IMR-90 (cell line): ENCODE measurements at regions not wholly inside any gene's neighbourhood (a gene's known extent, or its start where the extent isn't known, plus 50 kb on each side); places are given as distances from the start of the nearest gene placed in this dataset.

Experiments used
- ATAC-seq: fragments of 200-7000 bp; cut with Tn5 transposase; 2 replicates; pipeline ENCODE4 v1.9.1; 2020; ENCODE audit warnings: low read depth, mild to moderate bottlenecking, moderate library complexity
- BruUV-seq: library from RNA; stranded (reverse); fragments of 400-500 nt; replicated peaks from 2 replicates; lab custom pipeline; 2021; lab: Mats Ljungman, UMichigan
- CTCF ChIA-PET: fragments of 300-600 bp; formaldehyde crosslinking; extraction: SDS; loops from one replicate; lab custom pipeline; 2021; ENCODE audit warnings: antibody characterized with exemption; lab: Yijun Ruan, JAX
- POLR2A ChIA-PET: fragments of 300-600 bp; sonication (Branson Sonifier 250); formaldehyde crosslinking; loops from one replicate; lab custom pipeline; 2022; ENCODE audit warnings: antibody characterized with exemption; ENCODE audit not compliant: unreplicated experiment; lab: Charles Lee
- DNase-seq: peaks from one replicate; pipeline ENCODE4 v3.0.0; 2013
- H2AFZ ChIP-seq: replicated peaks from 2 replicates; pipeline ENCODE3; 2013; ENCODE audit warnings: low read length, mild to moderate bottlenecking; ENCODE audit not compliant: poor library complexity
- H2AK5ac ChIP-seq: 2 replicates; pipeline ENCODE4 v1.6.1; 2013; ENCODE audit warnings: low read depth, low read length, inconsistent platforms
- H2AK9ac ChIP-seq: replicated peaks from 2 replicates; pipeline ENCODE3; 2013; ENCODE audit warnings: mild to moderate bottlenecking, low read depth, low read length, moderate library complexity; ENCODE audit not compliant: poor library complexity
- H2BK120ac ChIP-seq: 2 replicates; pipeline ENCODE4 v1.6.1; 2013; ENCODE audit warnings: low read depth, low read length, inconsistent platforms
- H2BK15ac ChIP-seq: 3 replicates; pipeline ENCODE4 v1.6.1; 2013; ENCODE audit warnings: low read depth, low read length, inconsistent platforms
- H2BK20ac ChIP-seq: 2 replicates; pipeline ENCODE4 v1.6.1; 2013; ENCODE audit warnings: low read depth, mild to moderate bottlenecking, inconsistent platforms, low read length, moderate library complexity
- H2BK5ac ChIP-seq: 2 replicates; pipeline ENCODE4 v1.6.1; 2013; ENCODE audit warnings: mild to moderate bottlenecking, low read depth, low read length, inconsistent platforms; ENCODE audit not compliant: poor library complexity, severe bottlenecking
- H3K14ac ChIP-seq: replicated peaks from 2 replicates; pipeline ENCODE4 v1.6.1; 2013; ENCODE audit warnings: low read depth, low read length, inconsistent platforms
- H3K18ac ChIP-seq: 2 replicates; pipeline ENCODE4 v1.6.1; 2013; ENCODE audit warnings: low read depth, low read length, control low read depth
- H3K23ac ChIP-seq: 2 replicates; pipeline ENCODE4 v1.6.1; 2013; ENCODE audit warnings: low read depth, low read length, inconsistent platforms
- H3K27ac ChIP-seq: 2 replicates; pipeline ENCODE4 v1.5.1; 2013; ENCODE audit warnings: mild to moderate bottlenecking, control low read depth, low read length; ENCODE audit not compliant: insufficient read depth
- H3K27me3 ChIP-seq: 2 replicates; pipeline ENCODE4 v1.6.1; 2013; ENCODE audit warnings: low read length; ENCODE audit not compliant: control insufficient read depth, insufficient read depth
- H3K36me3 ChIP-seq: 2 replicates; pipeline ENCODE4 v1.6.1; 2013; ENCODE audit warnings: low read length, mixed read lengths; ENCODE audit not compliant: control insufficient read depth, insufficient read depth
- H3K4ac ChIP-seq: 2 replicates; pipeline ENCODE4 v1.6.1; 2013; ENCODE audit warnings: low read depth, low read length, inconsistent platforms
- H3K4me1 ChIP-seq: 2 replicates; pipeline ENCODE4 v1.6.1; 2013; ENCODE audit warnings: low read length, mixed read lengths; ENCODE audit not compliant: control insufficient read depth, insufficient read depth
- H3K4me2 ChIP-seq: 2 replicates; pipeline ENCODE4 v1.6.1; 2013; ENCODE audit warnings: low read depth, mild to moderate bottlenecking, control low read depth, low read length, moderate library complexity
- H3K4me3 ChIP-seq: 2 replicates; pipeline ENCODE4 v1.5.1; 2013; ENCODE audit warnings: low read depth, mild to moderate bottlenecking, control low read depth, low read length, moderate library complexity; ENCODE audit not compliant: insufficient read depth
- H3K56ac ChIP-seq: 2 replicates; pipeline ENCODE4 v1.6.1; 2013; ENCODE audit warnings: low read length, inconsistent platforms; ENCODE audit not compliant: insufficient read depth; ENCODE audit errors: extremely low read depth
- H3K79me1 ChIP-seq, 2 experiments: 2 replicates each; pipeline ENCODE4 v1.6.1; 2013; ENCODE audit warnings: low read length in 2 of 2, inconsistent platforms in 1 of 2, low read depth in 1 of 2
- H3K9ac ChIP-seq: 2 replicates; pipeline ENCODE4 v1.6.1; 2013; ENCODE audit warnings: low read depth, low read length, control low read depth
- H3K9me1 ChIP-seq: 2 replicates; pipeline ENCODE4 v1.6.1; 2013; ENCODE audit warnings: low read length, inconsistent platforms; ENCODE audit not compliant: insufficient read depth
- H3K9me3 ChIP-seq: 2 replicates; pipeline ENCODE4 v1.6.1; 2013; ENCODE audit warnings: low read length; ENCODE audit not compliant: control insufficient read depth, insufficient read depth
- H4K20me1 ChIP-seq: 2 replicates; pipeline ENCODE4 v1.6.1; 2013; ENCODE audit warnings: low read length, inconsistent platforms; ENCODE audit not compliant: insufficient read depth
- H4K5ac ChIP-seq: 2 replicates; pipeline ENCODE4 v1.6.1; 2013; ENCODE audit warnings: mild to moderate bottlenecking, low read depth, low read length, control low read depth
- H4K8ac ChIP-seq, 2 experiments: 2 replicates each; pipeline ENCODE4 v1.6.1; 2013; ENCODE audit warnings: low read depth in 2 of 2, low read length in 2 of 2, control low read depth in 1 of 2, inconsistent platforms in 1 of 2
- H4K91ac ChIP-seq: 2 replicates; pipeline ENCODE4 v1.6.1; 2013; ENCODE audit warnings: low read depth, low read length, inconsistent platforms; ENCODE audit not compliant: insufficient read depth
- CEBPB ChIP-seq: IDR thresholded peaks from 2 replicates; pipeline ENCODE4 v1.6.1; 2012; ENCODE audit warnings: low read depth, low read length, improper control_type of control experiment
- MAZ ChIP-seq: IDR thresholded peaks from 2 replicates; pipeline ENCODE4 v1.6.1; 2012; ENCODE audit warnings: low read depth, mild to moderate bottlenecking, low read length, improper control_type of control experiment, moderate library complexity, borderline replicate concordance
- NFE2L2 ChIP-seq: fragments of 150-350 bp; IDR thresholded peaks from 2 replicates; pipeline ENCODE4 v1.6.1; 2016; ENCODE audit warnings: low read depth, mild to moderate bottlenecking, low read length
- POLR2A ChIP-seq: IDR thresholded peaks from 2 replicates; pipeline ENCODE4 v1.6.1; 2012; ENCODE audit warnings: mild to moderate bottlenecking, low read depth, low read length
- RAD21 ChIP-seq: IDR thresholded peaks from 2 replicates; pipeline ENCODE4 v1.6.1; 2012; ENCODE audit warnings: low read length, improper control_type of control experiment
- RCOR1 ChIP-seq: IDR thresholded peaks from 2 replicates; pipeline ENCODE4 v1.6.1; 2012; ENCODE audit warnings: mild to moderate bottlenecking, low read length, improper control_type of control experiment; ENCODE audit not compliant: insufficient replicate concordance
- RFX5 ChIP-seq: IDR thresholded peaks from 2 replicates; pipeline ENCODE4 v1.8.0; 2012; ENCODE audit warnings: low read depth, mild to moderate bottlenecking, low read length, moderate library complexity
- SMC3 ChIP-seq: fragments of 150-350 bp; IDR thresholded peaks from 2 replicates; pipeline ENCODE4 v1.6.1; 2016; ENCODE audit warnings: low read depth, mild to moderate bottlenecking, antibody characterized with exemption, low read length, moderate library complexity
- USF2 ChIP-seq: fragments of 150-350 bp; IDR thresholded peaks from 2 replicates; pipeline ENCODE4 v1.6.1; 2017; ENCODE audit warnings: mild to moderate bottlenecking, antibody characterized with exemption, low read length, low read depth
- WGBS, 2 experiments: methylation state at CpG; one replicate each; pipeline versions ENCODE4 v1.1.5 to v1.1.7; 2013; ENCODE audit warnings: missing lambda C conversion rate in 2 of 2; ENCODE audit not compliant: insufficient read length in 1 of 2; ENCODE audit errors: extremely low coverage in 2 of 2; 5-methylcytosine and 5-hydroxymethylcytosine counted together
- dilution Hi-C: fragments of 300-500 bp; cut with HindIII; formaldehyde crosslinking; loops from one replicate; pipeline ENCODE4 v1.14.3; 2018; ENCODE audit warnings: low sequenced_read_pairs; ENCODE audit not compliant: unreplicated experiment
- in situ Hi-C: fragments of 300-500 bp; cut with MboI; formaldehyde crosslinking; loops from 3 replicates; pipeline ENCODE4 v1.14.3; 2019; ENCODE audit warnings: low sequenced_read_pairs, inconsistent platforms, mixed read lengths
- intact Hi-C: fragments of 100-400 bp; cut with micrococcal nuclease; formaldehyde crosslinking; loops from 2 replicates; pipeline ENCODE4 v1.10.0; 2022

DNA sequence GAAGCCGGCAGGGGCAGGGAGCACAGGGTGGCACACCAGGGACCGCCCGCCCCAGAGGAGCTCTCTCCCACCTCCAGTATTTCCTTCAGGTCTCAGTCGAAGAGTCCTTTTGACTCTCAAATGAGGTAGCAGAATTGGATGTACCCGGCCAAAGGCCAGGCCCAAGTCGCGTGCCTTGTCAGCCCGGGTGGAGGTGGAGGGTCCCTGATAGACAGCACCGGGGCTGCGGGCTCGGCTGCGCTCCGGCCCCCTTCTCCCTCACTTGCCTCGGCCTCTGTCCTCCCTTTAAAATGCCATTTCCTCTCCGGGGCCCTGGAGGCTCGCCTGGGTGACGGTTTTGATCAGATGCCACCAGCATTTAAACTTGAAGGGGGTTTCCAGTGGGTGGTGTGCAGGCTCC, 198.9 kb upstream of the SOX11 start:
- TF ChIP-seq POLR2A: no peak
- TF ChIP-seq RFX5: no peak
- TF ChIP-seq NFE2L2: no peak
- TF ChIP-seq SMC3: no peak
- no peak for TF ChIP-seq RCOR1
- no peak for TF ChIP-seq USF2
- no peak for TF ChIP-seq CEBPB
- no peak for TF ChIP-seq RAD21
- TF ChIP-seq MAZ: no peak
- dilution Hi-C loops: no loop called here
- H3K4me1 ChIP-seq: no peaks in the 10 kb centered on the region

More for the DNA sequence above, 198.9 kb upstream of the SOX11 start:
- no peaks in the 10 kb centered on the region for H3K36me3 ChIP-seq
- no peaks in the 10 kb centered on the region; the same call in 1 of the 2 replicates for H3K27me3 ChIP-seq
- no peak overlapping the region for H2BK5ac ChIP-seq
- H4K20me1 ChIP-seq: no peaks in the 10 kb centered on the region
- no peak overlapping the region for H3K14ac ChIP-seq
- no peak overlapping the region for H4K91ac ChIP-seq
- ChIA-PET POLR2A (no interaction called here), CTCF (no interaction called here)
- no peak overlapping the region for H2AK5ac ChIP-seq
- WGBS, 2 experiments: 80% methylated on average over 2 of the region's 17 CpGs; no CpG with 5 or more reads in 1 of the 2 experiments
- no peaks in the 10 kb centered on the region for H3K79me1 ChIP-seq
- intact Hi-C loops (no loop called here), in situ Hi-C loops (no loop called here)
- H2BK15ac ChIP-seq: no peak overlapping the region
- H4K8ac ChIP-seq: no peak overlapping the region
- ATAC-seq: no peak
- H2AFZ ChIP-seq: no peak overlapping the region
- H3K27ac ChIP-seq: no peak overlapping the region
- H3K18ac ChIP-seq: no peak overlapping the region
- H2BK120ac ChIP-seq: no peak overlapping the region
- no peak overlapping the region for H3K4me3 ChIP-seq
- no peak overlapping the region for H3K56ac ChIP-seq
- H3K4ac ChIP-seq: no peak overlapping the region
- peaks cover 5% of the 10 kb centered on the region; the same call in 1 of the 2 replicates for H3K9me3 ChIP-seq
- H3K4me2 ChIP-seq: no peak overlapping the region
- no peak for DNase-seq
- H3K23ac ChIP-seq: no peak overlapping the region
- no peak overlapping the region for H2BK20ac ChIP-seq
- H3K9me1 ChIP-seq: no peaks in the 10 kb centered on the region
- H2AK9ac ChIP-seq: no peak overlapping the region
- no peak overlapping the region for H3K9ac ChIP-seq
- BruUV-seq: no TSS peak
- H4K5ac ChIP-seq: no peak overlapping the region
